ENCODE measurements at regions not wholly inside any gene's neighbourhood (a gene's known extent, or its start where the extent isn't known, plus 50 kb on each side); places are given as distances from the start of the nearest gene placed in this dataset.

DNA sequence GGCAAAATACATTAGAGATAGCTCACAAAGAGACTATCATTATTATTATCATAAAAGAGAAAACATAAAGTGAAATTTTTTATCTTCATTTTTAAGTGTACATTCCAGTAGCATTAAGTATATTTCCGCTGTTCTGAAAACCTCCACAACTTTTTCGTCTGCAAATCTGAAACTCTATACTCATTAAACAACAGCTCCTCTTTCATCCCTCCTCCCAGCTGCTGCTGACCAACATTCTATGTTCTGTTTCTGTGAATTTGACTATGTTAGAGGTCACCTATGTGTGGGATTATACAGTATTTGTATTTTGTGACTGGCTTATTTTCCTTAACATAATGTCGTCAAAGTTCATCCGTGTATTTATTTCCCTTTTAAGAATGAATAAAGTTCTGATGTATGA is 429.3 kb upstream of the TPK1 start:
- no peak for DNase-seq (ENCODE audit: low read depth)

GRCh38 chr7:145263886-145264285 is 428.0 kb upstream of the TPK1 start:
- DNase-seq (ENCODE audit: low read depth) = no peak

DNA sequence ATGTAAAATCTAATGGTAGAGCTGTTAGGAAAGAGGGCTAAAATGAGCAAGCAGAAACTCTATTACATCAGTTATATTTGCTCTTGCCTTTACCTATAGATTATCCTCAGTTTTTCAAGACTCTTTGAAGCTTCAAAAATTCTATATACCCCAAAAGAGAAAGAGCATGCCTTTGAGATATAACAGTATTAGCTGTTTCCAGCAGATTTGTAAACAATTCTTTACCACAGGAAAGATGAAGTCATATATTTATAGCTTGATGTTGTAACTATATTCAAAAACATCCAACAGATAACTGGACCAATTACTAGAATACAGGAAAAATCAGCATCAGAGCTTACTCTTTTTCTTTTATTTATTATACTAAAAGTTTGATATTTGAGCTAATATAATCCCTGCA is 416.2 kb upstream of the TPK1 start:
- DNase-seq (ENCODE audit: low read depth) = no peak

DNA sequence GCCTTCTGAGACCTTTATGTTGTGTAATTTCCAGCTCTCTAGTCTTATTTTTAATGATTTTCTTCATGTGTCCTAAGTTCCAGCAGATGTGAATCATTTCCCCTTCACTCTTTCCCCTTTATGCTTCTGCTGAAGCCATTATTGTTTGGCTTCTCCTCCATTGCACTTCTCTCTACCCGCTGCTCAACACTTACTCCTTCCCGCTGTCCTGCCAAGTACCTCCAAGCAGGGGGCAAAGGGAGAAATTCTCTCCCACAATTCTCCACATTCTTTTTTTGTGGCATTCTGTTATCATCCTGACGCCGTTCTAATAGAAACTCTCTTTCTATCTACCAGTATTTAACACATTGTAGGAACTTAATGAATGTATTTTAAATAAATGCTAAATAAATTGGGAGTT is 388.9 kb upstream of the TPK1 start:
- DNase-seq (ENCODE audit: low read depth) = no peak

GRCh38 chr7:145219461-145219860 is 383.6 kb upstream of the TPK1 start:
- no peak for DNase-seq (ENCODE audit: low read depth)

GRCh38 chr7:145216866-145217265 is 381.0 kb upstream of the TPK1 start:
- no peak for DNase-seq (ENCODE audit: low read depth)

- no peak for DNase-seq (ENCODE audit: low read depth)
Measured at GRCh38 chr7:145212050-145212449, 376.2 kb upstream of the TPK1 start.

DNA sequence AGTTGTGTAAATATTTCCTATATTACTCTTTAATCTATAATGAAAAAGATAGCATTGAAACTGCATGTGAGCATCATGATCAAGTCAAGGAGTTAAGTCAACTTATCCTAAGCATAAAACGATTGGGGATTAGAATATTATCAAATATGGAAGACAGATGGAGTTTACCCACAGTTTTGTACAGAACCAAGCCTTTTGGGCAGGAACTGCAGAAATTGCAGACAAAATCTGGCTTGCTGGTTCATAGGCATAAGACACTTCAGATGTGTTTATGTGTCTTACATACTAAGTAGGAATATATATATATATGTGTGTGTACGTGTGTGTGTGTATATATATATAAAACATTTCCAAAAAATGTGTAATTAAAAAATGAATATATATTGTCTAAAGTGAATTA is 375.4 kb upstream of the TPK1 start:
- no peak for DNase-seq (ENCODE audit: low read depth)

DNA sequence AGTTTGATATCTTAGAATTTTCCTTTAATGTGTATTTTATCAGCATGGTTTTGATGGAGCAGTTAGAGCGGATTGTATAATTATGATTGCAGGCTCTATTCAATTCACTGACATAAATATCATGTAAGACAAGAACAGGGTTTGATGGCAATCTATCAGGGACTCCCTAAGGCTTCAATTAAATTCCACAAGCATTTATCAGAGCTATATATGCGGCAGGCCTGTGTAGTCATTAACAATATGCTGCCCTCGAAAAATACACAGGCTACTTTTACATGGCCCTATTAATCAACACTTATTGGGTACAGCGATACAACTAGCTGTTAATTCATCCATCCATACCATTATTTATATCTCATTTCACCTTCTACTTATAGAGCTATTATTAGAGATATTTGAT is 358.1 kb upstream of the TPK1 start:
- no peak for DNase-seq (ENCODE audit: low read depth)

- no peak for DNase-seq (ENCODE audit: low read depth)
Measured at GRCh38 chr7:145184956-145185355, 349.1 kb upstream of the TPK1 start.

DNA sequence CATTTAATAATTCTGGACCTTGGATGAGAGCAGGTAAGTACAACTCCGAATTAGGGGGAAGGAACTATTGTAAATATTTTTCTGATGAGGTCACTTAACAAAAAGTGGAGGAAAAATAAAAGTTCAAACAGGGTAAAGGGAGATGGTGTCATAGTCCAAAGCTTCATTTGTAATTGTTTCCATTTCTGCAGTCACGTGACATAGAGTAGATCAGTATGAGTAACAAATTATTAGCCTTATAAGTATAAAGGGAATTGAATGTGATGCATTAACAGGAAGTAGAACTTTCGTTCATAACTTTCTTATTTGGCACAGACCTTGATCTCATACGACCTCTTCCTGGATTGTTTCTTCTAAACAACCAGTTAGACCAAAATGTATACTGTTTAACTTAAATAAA is 347.2 kb upstream of the TPK1 start:
- DNase-seq (ENCODE audit: low read depth) = no peak

- DNase-seq (ENCODE audit: low read depth) = no peak
Measured at GRCh38 chr7:145175366-145175765, 339.5 kb upstream of the TPK1 start.

GRCh38 chr7:145169908-145170307 is 334.1 kb upstream of the TPK1 start:
- DNase-seq (ENCODE audit: low read depth) = no peak

DNA sequence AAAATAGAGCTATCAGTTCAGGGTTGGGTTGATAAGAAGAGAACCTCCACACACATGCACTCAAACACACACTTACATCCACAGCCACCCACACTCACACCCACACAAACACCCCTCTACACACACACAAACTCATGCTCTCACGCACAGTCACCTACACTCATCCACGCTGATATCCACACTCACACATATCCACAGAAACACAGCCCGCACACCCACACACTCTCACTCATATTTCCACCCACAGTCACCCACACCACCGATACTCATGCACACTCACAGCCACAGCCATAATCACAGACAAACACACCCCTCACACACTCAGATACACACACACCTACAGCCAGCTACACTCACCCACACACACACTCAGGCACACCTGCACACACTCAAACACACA is 333.0 kb upstream of the TPK1 start:
- no peak for DNase-seq (ENCODE audit: low read depth)

DNA sequence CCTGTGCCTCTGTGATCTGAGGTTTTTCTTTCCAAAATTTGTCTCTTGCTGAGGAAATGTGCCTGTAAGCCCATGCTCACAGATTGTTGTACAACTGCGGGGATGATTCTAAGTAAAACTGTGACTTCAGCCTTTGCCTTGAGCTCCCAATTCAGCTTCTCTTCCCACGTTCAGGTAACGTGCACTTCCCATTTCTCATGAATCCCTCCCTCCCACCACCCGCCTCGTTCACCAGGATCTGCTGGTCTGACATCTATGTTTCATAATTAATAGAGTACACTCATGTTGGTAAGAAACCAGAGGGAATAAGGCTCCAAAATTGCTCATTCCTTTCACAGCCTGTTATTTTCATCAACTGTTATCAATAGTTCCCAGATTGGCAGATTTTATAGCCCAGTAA is 332.6 kb upstream of the TPK1 start:
- no peak for DNase-seq (ENCODE audit: low read depth)

DNA sequence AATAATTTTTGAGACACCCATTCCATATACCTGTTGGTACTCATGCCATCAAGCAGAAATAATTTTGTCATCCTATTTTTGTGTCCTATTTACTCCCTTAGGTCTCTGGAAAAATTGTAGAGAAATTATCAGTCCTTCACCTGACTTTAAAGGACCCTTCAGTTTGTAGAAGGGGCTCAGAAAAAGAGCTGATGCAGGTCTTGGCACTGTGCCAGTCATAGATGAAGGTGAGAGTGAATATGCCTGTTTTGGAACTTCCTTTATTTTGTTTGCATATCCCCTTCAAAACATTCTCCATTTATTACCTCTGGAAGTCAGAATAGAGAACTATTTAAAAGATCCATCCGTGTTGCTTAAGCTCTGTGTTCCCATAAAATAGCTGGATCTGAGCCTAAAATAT is 321.0 kb upstream of the TPK1 start:
- DNase-seq (ENCODE audit: low read depth) = no peak

DNA sequence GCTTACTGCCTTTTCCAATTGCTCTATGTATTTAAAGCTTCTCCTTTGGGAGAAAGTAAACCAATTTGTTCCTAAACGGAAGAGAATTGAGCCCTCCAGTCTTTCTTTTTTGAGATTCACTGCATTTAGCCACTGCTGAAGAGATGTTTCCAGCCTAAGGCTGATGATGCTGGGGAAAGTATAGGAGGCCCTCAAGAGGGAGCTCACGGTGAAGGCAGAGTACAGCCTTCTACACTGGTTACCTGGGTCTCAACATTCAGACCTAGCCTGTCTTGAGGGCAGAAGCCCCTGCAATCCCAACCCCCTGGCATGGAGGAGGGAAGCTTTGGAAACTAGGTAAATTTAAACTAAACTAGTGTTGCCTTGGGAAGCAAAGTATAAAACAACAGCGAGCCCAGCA is 316.7 kb upstream of the TPK1 start:
- no peak for DNase-seq (ENCODE audit: low read depth)

DNA sequence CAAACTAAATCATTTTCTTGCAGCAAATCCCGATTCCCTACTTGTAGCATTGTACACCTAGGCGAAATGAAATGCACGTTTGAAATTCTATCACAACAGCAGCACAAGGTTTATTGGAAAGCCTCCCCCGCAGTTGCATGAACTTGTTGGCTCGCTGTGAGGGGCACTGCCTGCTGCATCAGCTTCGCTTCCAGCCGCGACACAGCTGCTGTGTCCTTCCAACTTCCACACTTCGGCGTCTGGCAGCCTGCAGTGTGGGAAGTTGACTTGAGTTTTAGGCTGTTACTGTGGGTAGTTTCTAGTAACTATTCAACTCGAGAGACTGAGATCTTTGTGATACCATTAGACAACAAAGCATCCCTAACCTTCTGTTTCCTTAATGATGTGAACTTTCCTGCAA is 315.8 kb upstream of the TPK1 start:
- no peak for DNase-seq (ENCODE audit: low read depth)

DNA sequence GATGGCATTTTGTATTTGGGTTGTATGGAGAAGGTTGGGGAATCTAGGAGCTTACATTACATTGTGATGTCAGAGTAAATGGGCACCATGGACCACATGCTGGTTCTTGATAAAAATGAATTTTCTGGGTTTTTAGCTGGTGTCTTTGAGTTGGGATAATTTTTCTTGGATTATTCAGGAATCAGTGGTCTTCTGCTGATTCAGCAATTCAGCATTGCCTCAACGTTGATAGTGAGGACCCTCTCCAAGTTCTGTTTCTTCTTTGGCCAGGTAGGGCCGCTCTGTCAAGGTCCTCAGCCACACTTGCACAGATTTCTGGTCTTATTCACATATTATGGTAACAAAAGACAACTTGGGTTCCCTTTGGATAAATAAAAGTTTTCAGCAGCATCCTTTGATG is 312.0 kb upstream of the TPK1 start:
- DNase-seq (ENCODE audit: low read depth) = no peak

- DNase-seq (ENCODE audit: low read depth) = no peak
Measured at GRCh38 chr7:145143685-145144084, 307.8 kb upstream of the TPK1 start.

DNA sequence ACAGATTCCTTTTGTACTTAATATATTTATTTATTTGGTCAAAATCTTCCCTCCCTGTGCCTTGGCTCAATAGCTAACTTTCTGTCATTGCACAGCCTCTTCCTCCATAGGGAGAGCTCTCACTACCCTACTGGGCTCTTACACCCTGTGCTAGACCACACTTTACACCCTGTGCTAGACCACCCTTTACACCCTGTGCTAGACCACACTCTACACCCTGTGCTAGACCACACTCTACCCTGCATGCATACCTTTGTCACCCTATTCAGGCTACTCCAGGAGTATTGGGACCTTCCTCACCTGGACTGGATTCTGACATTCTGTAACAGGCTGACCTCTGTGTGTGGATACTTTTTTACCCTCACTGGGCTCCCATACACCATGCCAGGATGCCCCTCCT is 298.5 kb upstream of the TPK1 start:
- DNase-seq (ENCODE audit: low read depth) = no peak

DNA sequence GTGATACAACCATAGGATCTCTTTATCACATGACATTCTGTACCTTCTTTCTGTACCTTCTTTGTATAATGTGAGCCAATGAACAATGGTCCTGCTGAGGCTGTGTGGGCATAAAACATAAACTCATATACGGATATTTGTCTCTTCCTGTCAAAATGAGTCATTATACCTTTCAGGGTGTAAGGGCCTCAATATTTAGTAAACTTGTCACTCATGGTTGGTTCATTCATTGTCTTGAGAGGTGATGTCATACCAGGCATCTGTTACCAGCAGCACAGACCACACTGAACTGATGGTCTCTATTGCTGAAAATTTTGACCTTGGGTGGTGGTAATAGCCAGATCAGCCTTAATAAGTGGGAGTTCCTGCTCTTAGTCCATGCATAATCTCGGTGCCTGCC is 287.6 kb upstream of the TPK1 start:
- DNase-seq (ENCODE audit: low read depth) = no peak

DNA sequence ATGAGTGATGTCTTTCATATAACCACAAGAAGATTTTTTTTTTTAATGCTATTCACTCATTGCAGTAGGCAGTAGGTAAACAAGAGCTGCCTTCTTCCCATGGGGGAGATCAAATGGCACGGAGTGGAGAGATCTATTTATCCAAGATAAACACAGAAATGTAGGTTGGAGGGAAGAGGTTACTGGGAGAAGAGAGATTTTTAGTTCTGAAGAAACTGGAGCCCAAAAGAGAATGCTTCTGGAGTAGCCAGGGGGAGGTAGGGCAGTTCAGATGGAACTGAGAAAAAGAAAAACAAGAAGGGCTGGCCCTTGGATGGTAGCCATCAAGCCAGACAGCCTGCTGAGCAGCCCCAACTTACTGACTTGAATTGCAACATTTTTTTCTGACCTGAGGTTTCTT is 270.1 kb upstream of the TPK1 start:
- no peak for DNase-seq (ENCODE audit: low read depth)

DNA sequence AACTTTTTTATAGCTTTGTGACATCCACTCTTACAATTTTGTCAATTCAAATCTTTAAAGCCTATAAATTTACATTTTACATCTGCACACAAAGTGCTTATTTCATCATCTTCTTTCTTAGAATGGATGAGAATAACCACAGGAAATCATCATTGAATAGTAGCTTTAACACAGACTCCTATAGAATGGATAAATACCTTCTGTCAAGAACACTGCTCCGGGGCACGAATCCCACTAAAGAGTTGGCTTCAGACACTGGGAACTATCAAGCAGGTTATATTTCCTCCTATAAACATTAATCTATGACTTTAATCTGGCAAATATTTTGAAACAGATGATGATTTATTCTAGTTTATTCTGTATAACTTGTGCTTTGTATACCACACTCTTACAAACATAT is 269.7 kb upstream of the TPK1 start:
- no peak for DNase-seq (ENCODE audit: low read depth)

GRCh38 chr7:145104400-145104799 is 268.5 kb upstream of the TPK1 start:
- DNase-seq (ENCODE audit: low read depth) = no peak

Data from ELR (cell line).